ENCODE measurements at regions not wholly inside any gene's neighbourhood (a gene's known extent, or its start where the extent isn't known, plus 50 kb on each side); places are given as distances from the start of the nearest gene placed in this dataset.
A peak's percentile ranks its signal among the peaks of the same experiment; 100 is the strongest.

- Histone ChIP-seq H3K4me3 (ENCODE audit: low read length in 3 of 3) (no peak overlapping the region), H3K9me3 (ENCODE audit: control insufficient read depth in 2 of 3, insufficient read depth in 1 of 3, low read length in 3 of 3) (no peaks in the 10 kb centered on the region), H3K27me3 (ENCODE audit: control insufficient read depth, insufficient read depth, low read length) (no peaks in the 10 kb centered on the region), H3K4me1 (ENCODE audit: control insufficient read depth in 2 of 3, insufficient read depth in 2 of 3, low read depth in 1 of 3, low read length in 3 of 3) (no peaks in the 10 kb centered on the region), H3K36me3 (ENCODE audit: control insufficient read depth in 2 of 3, insufficient read depth in 3 of 3, low read length in 3 of 3) (no peaks in the 10 kb centered on the region), H3K9ac (ENCODE audit: low read length in 3 of 3) (no peak overlapping the region), H3K27ac (ENCODE audit: low read depth in 2 of 2, low read length in 2 of 2) (no peak overlapping the region)
- no peak for DNase-seq
- TF ChIP-seq CTCF (IDR thresholded peaks at IDR 0.05; ENCODE audit: borderline replicate concordance, extremely low read depth, insufficient read depth), result no peak
- intact Hi-C loops (cut with DNase I), result no loop called here
- no peak for FAIRE-seq
These were observed 1477.1 kb upstream of the PCDH7 start for GRCh38 chr4:29243054-29243453.

- Histone ChIP-seq H3K9ac (ENCODE audit: low read length in 3 of 3) (no peak overlapping the region), H3K4me1 (ENCODE audit: control insufficient read depth in 2 of 3, insufficient read depth in 2 of 3, low read depth in 1 of 3, low read length in 3 of 3) (no peaks in the 10 kb centered on the region), H3K27ac (ENCODE audit: low read depth in 2 of 2, low read length in 2 of 2) (no peak overlapping the region), H3K4me3 (ENCODE audit: low read length in 3 of 3) (no peak overlapping the region), H3K36me3 (ENCODE audit: control insufficient read depth in 2 of 3, insufficient read depth in 3 of 3, low read length in 3 of 3) (no peaks in the 10 kb centered on the region), H3K9me3 (ENCODE audit: control insufficient read depth in 2 of 3, insufficient read depth in 1 of 3, low read length in 3 of 3) (no peaks in the 10 kb centered on the region), H3K27me3 (ENCODE audit: control insufficient read depth, insufficient read depth, low read length) (no peaks in the 10 kb centered on the region)
- FAIRE-seq (no peak), DNase-seq (no peak)
- intact Hi-C loops (cut with DNase I), result no loop called here
- no peak for TF ChIP-seq CTCF (IDR thresholded peaks at IDR 0.05; ENCODE audit: borderline replicate concordance, extremely low read depth, insufficient read depth)
These were observed 1476.3 kb upstream of the PCDH7 start for GRCh38 chr4:29243851-29244250.

DNA sequence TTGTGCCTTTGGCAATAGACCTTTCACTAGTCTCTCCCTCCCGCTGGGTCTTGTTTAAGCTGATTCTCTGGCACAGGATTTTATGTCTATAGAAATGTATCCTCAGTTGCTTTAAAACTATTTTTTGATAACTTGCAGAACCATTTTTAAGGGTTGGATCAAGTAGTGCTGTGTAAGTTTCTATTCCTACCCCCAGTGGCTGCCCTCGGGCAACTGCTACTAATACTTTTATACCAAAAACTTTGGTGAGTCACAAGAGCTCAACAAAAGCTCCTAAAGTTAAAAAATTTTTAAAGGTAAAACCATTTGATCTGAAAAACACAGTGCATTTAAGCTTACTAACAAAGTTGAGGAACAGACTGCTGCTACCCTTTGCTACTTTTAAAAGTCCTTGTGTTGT is 1460.6 kb upstream of the PCDH7 start:
- TF ChIP-seq CTCF (IDR thresholded peaks at IDR 0.05; ENCODE audit: borderline replicate concordance, extremely low read depth, insufficient read depth), result no peak
- Histone ChIP-seq H3K9ac (ENCODE audit: low read length in 3 of 3) (no peak overlapping the region), H3K4me1 (ENCODE audit: control insufficient read depth in 2 of 3, insufficient read depth in 2 of 3, low read depth in 1 of 3, low read length in 3 of 3) (no peaks in the 10 kb centered on the region), H3K27me3 (ENCODE audit: control insufficient read depth, insufficient read depth, low read length) (no peaks in the 10 kb centered on the region), H3K36me3 (ENCODE audit: control insufficient read depth in 2 of 3, insufficient read depth in 3 of 3, low read length in 3 of 3) (no peaks in the 10 kb centered on the region), H3K4me3 (ENCODE audit: low read length in 3 of 3) (no peak overlapping the region), H3K9me3 (ENCODE audit: control insufficient read depth in 2 of 3, insufficient read depth in 1 of 3, low read length in 3 of 3) (no peaks in the 10 kb centered on the region), H3K27ac (ENCODE audit: low read depth in 2 of 2, low read length in 2 of 2) (no peak overlapping the region)
- DNase-seq, result no peak
- no peak for FAIRE-seq
- intact Hi-C loops (cut with DNase I), result no loop called here

DNA sequence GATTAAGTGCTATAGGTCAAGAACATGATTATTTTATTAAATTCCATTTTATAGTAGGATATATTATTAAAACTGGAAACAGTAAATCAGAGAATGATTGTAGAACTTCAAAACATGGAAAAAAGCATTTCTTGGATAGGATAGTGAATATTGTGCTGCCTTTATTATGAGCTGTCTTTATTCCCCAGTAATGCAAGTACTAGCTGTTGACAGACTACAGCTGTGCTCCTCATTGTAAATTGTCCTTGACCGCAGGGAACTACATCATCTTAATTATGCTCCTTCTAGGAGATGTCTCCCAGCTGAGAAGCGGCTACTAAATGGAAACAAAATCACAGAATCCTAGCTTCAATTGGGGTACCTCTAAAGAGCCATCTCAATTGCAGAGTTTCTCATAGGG is 1457.2 kb upstream of the PCDH7 start:
- no peak overlapping the region for H3K4me3 ChIP-seq (ENCODE audit: low read length in 3 of 3)
- no peaks in the 10 kb centered on the region for H3K9me3 ChIP-seq (ENCODE audit: control insufficient read depth in 2 of 3, insufficient read depth in 1 of 3, low read length in 3 of 3)
- H3K36me3 ChIP-seq (ENCODE audit: control insufficient read depth in 2 of 3, insufficient read depth in 3 of 3, low read length in 3 of 3), result no peaks in the 10 kb centered on the region
- intact Hi-C loops (cut with DNase I), result no loop called here
- DNase-seq, result peak in 3 of 5 donors; percentile 23 to 91 (median 67)
- no peak overlapping the region for H3K9ac ChIP-seq (ENCODE audit: low read length in 3 of 3)
- no peak for FAIRE-seq
- TF ChIP-seq CTCF (IDR thresholded peaks at IDR 0.05; ENCODE audit: borderline replicate concordance, extremely low read depth, insufficient read depth), result no peak
- no peaks in the 10 kb centered on the region for H3K27me3 ChIP-seq (ENCODE audit: control insufficient read depth, insufficient read depth, low read length)
- no peak overlapping the region for H3K27ac ChIP-seq (ENCODE audit: low read depth in 2 of 2, low read length in 2 of 2)
- no peaks in the 10 kb centered on the region for H3K4me1 ChIP-seq (ENCODE audit: control insufficient read depth in 2 of 3, insufficient read depth in 2 of 3, low read depth in 1 of 3, low read length in 3 of 3)
